Hematopoietic multipotent progenitor cell treated with erythropoietin and hydrocortisone succinate and interleukin-3 and kit ligand, for 8 days (in vitro differentiated cells): ENCODE measurements at regions not wholly inside any gene's neighbourhood (a gene's known extent, or its start where the extent isn't known, plus 50 kb on each side); places are given as distances from the start of the nearest gene placed in this dataset.
"Not testable (repeated sequence)": the region's sequence is repeated elsewhere in the genome, so short reads cannot be mapped to it uniquely, and the experiment has no call there.

Source experiments
- DNase-seq: peaks from one replicate; pipeline ENCODE4 v3.0.0-alpha.2; 2015

- no peak for DNase-seq
Measured at GRCh38 chr14:82635915-82636314, 1102.3 kb upstream of the SEL1L start.

- no peak for DNase-seq
Measured at GRCh38 chr14:82636426-82636825, 1102.8 kb upstream of the SEL1L start.

- DNase-seq: no peak
Measured at GRCh38 chr14:82641050-82641540, 1107.4 kb upstream of the SEL1L start.

- peak; percentile 40 for DNase-seq
Measured at GRCh38 chr14:82642425-82642824, 1108.8 kb upstream of the SEL1L start.

- DNase-seq: no peak
Measured at GRCh38 chr14:82647088-82647810, 1113.6 kb upstream of the SEL1L start.

GRCh38 chr14:82655770-82656169 lies 1122.1 kb upstream of the SEL1L start:
- DNase-seq: no peak

- DNase-seq: no peak
Measured at GRCh38 chr14:82657186-82657675, 1123.6 kb upstream of the SEL1L start.

GRCh38 chr14:82661258-82661657 lies 1127.6 kb upstream of the SEL1L start:
- no peak for DNase-seq

GRCh38 chr14:82667006-82667405 lies 1133.4 kb upstream of the SEL1L start:
- DNase-seq: no peak

GRCh38 chr14:82667501-82667900 lies 1133.8 kb upstream of the SEL1L start:
- DNase-seq: no peak

- no peak for DNase-seq
Measured at GRCh38 chr14:82676403-82676802, 1142.8 kb upstream of the SEL1L start.

GRCh38 chr14:82689948-82690347 lies 1156.3 kb upstream of the SEL1L start:
- DNase-seq: no peak

- DNase-seq: not testable (repeated sequence)
Measured at GRCh38 chr14:82691191-82691590, 1157.5 kb upstream of the SEL1L start.

- DNase-seq: no peak
Measured at GRCh38 chr14:82694820-82695219, 1161.2 kb upstream of the SEL1L start.

- DNase-seq: no peak
Measured at GRCh38 chr14:82704218-82704617, 1170.6 kb upstream of the SEL1L start.

- DNase-seq: peak; percentile 59
Measured at GRCh38 chr14:82710267-82710841, 1176.7 kb upstream of the SEL1L start.

GRCh38 chr14:82719617-82720016 lies 1186.0 kb upstream of the SEL1L start:
- no peak for DNase-seq

- no peak for DNase-seq
Measured at GRCh38 chr14:82720431-82720830, 1186.8 kb upstream of the SEL1L start.

- no peak for DNase-seq
Measured at GRCh38 chr14:82720946-82721345, 1187.3 kb upstream of the SEL1L start.

GRCh38 chr14:82724316-82724715 lies 1190.7 kb upstream of the SEL1L start:
- DNase-seq: no peak

- no peak for DNase-seq
Measured at GRCh38 chr14:82725213-82725612, 1191.6 kb upstream of the SEL1L start.

- DNase-seq: no peak
Measured at GRCh38 chr14:82731526-82731925, 1197.9 kb upstream of the SEL1L start.

GRCh38 chr14:82740547-82740946 lies 1206.9 kb upstream of the SEL1L start:
- no peak for DNase-seq

GRCh38 chr14:82755476-82755875 lies 1221.8 kb upstream of the SEL1L start:
- no peak for DNase-seq

GRCh38 chr14:82755923-82756322 lies 1222.3 kb upstream of the SEL1L start:
- DNase-seq: no peak
